NB4 (cell line): ENCODE measurements at regions not wholly inside any gene's neighbourhood (a gene's known extent, or its start where the extent isn't known, plus 50 kb on each side); places are given as distances from the start of the nearest gene placed in this dataset.
A peak's percentile ranks its signal among the peaks of the same experiment; 100 is the strongest.

Experiments
- DNase-seq: peaks from one replicate; pipeline ENCODE4 v3.0.0; 2010; ENCODE audit warnings: low read depth
- H3K4me3 ChIP-seq: one replicate; pipeline ENCODE4 v1.5.1; 2011; ENCODE audit warnings: mild to moderate bottlenecking, low read depth, low read length, moderate library complexity
- CTCF ChIP-seq: IDR thresholded peaks from one replicate; pipeline ENCODE4 v1.5.1; 2012; ENCODE audit warnings: low read depth, low read length
- MAX ChIP-seq: IDR thresholded peaks from 2 replicates; pipeline ENCODE4 v1.6.1; 2011; ENCODE audit warnings: low read depth, low read length
- MYC ChIP-seq: IDR thresholded peaks from 2 replicates; pipeline ENCODE4 v1.6.1; 2011; ENCODE audit warnings: low read depth, low read length
- POLR2A ChIP-seq: IDR thresholded peaks from 2 replicates; pipeline ENCODE4 v1.6.1; 2011; ENCODE audit warnings: mild to moderate bottlenecking; ENCODE audit not compliant: insufficient read length; ENCODE audit errors: extremely low read depth

- TF ChIP-seq POLR2A (no peak), MAX (no peak), CTCF (no peak)
- no peak overlapping the region for H3K4me3 ChIP-seq
- peak; percentile 92 for DNase-seq
Observed at GRCh38 chr16:86978445-86979030, 338.7 kb downstream of the C16orf95 start.

- TF ChIP-seq MYC = no peak
- no peak for TF ChIP-seq MAX
- TF ChIP-seq POLR2A = no peak
- H3K4me3 ChIP-seq = no peak overlapping the region
- no peak for DNase-seq
Observed at GRCh38 chr16:86979061-86979460, 338.1 kb downstream of the C16orf95 start.

GRCh38 chr16:86979984-86980553 lies 337.1 kb downstream of the C16orf95 start:
- no peak for DNase-seq
- no peak overlapping the region for H3K4me3 ChIP-seq
- no peak for TF ChIP-seq MAX
- no peak for TF ChIP-seq CTCF
- no peak for TF ChIP-seq MYC
- no peak for TF ChIP-seq POLR2A

- no peak for DNase-seq
- TF ChIP-seq MAX (no peak), CTCF (no peak), MYC (no peak), POLR2A (no peak)
- H3K4me3 ChIP-seq = no peak overlapping the region
Observed at GRCh38 chr16:86980644-86981043, 336.5 kb downstream of the C16orf95 start.

- DNase-seq = no peak
- H3K4me3 ChIP-seq = no peak overlapping the region
- TF ChIP-seq POLR2A = no peak
- TF ChIP-seq MYC = no peak
- TF ChIP-seq MAX = no peak
- no peak for TF ChIP-seq CTCF
Observed at GRCh38 chr16:86982347-86982596, 334.9 kb downstream of the C16orf95 start.

GRCh38 chr16:86982912-86983311 lies 334.3 kb downstream of the C16orf95 start:
- no peak overlapping the region for H3K4me3 ChIP-seq
- TF ChIP-seq CTCF = no peak
- no peak for TF ChIP-seq MYC
- no peak for TF ChIP-seq POLR2A
- no peak for TF ChIP-seq MAX
- no peak for DNase-seq
